ELR (cell line): ENCODE measurements at regions not wholly inside any gene's neighbourhood (a gene's known extent, or its start where the extent isn't known, plus 50 kb on each side); places are given as distances from the start of the nearest gene placed in this dataset.

ENCODE experiments used
- DNase-seq: peaks from one replicate; pipeline ENCODE4 v3.0.0-alpha.2; 2015; ENCODE audit warnings: low read depth

DNA sequence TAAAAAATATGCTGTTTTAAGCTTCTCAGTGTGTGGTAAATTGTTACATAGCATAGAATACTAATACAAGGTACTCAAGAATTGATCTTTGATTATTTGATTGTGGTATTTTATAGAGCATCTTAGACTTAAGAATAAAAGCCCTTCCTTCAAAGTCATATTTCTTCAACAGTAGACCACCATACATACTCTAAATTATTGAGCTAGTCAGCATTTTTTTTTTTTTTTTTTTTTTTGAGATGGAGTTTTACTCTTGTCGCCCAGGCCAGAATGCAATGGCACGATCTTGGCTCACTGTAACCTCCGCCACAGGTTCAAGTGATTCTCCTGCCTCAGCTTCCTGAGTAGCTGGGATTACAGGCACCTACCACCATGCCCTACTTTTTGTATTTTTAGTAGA is 436.7 kb upstream of the LUZP2 start:
- DNase-seq: no peak

DNA sequence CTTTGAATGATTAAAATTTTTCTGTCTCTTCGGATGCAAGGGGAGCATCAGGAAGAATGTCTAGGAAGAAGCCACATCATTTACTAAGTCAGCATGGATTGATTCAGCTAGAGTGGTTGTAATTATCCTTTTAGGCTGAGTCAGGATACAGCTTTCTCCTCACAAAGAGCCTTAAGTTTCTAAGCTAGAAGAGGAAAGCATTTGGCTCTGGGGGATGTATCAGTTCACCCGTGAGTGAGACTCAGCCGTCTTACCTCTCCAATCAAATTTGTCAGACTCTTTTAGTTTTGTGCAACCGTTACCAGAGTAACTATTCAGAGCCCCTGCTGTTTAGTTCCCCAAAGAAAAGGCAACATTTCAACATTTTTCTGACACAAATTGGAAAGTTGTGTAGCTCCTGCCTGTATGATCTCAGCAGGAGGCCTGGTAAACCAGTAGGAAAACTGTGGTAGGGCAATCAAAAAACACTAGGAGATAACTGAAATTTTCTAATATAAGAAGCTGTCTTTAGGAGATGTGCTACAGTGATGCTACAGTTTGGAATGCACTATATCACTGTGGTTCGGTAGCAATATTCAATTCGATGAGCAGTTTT is 432.4 kb upstream of the LUZP2 start:
- DNase-seq: no peak

DNA sequence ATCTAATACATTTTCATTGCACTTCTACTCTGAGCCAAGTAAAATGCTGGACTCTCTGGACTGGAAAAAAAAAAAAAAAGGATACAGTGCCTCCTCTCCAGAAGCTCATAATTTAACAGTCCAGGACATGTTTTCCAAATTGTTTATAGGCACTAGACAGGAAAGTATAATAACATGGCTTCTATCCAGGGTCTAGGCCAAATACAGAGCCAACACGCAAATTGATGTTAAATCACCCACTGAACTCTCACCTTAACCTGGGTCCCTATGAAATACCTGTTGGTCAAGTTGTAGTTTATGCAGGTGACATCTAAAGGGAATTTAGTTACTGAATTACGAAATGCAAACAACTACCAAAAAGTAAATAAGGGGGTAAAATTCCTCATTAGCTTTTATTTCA is 428.7 kb upstream of the LUZP2 start:
- DNase-seq: no peak

DNA sequence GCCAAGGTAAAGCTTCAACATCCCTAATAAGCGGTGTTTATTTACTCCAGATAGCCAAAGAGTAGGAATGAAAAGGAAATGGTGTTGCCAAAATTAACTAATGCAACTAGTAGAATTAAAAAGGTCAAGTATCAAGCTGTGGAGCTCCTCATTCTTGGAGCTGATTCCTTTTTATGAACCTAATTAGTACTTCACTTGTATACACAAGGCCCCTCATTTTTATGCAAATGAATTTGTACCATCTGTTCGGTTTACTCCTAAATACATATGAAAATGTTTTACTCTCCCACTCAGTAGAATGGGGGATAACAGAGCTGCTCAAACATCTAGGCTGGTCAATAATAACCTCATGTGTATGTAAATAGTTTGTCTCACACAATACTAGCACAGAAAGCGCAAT is 426.4 kb upstream of the LUZP2 start:
- DNase-seq: no peak

DNA sequence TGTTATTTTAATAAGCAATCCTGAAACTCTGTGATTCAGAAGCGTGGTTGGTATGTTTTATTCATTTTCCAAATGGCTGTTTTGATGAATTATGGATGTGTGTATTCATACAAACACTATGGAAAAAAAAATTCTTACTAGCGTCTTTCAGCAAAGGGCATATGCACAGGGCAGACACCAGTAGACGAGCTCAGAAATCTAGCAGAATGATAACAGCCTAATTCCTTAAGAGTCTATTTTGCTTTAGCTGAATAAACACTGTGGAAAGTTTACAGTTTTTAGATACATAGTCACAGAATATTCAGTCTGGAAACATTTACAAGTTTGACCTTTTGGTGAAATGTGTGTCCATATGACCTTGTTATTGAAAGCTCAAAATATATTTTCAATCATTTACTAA is 418.8 kb upstream of the LUZP2 start:
- no peak for DNase-seq

DNA sequence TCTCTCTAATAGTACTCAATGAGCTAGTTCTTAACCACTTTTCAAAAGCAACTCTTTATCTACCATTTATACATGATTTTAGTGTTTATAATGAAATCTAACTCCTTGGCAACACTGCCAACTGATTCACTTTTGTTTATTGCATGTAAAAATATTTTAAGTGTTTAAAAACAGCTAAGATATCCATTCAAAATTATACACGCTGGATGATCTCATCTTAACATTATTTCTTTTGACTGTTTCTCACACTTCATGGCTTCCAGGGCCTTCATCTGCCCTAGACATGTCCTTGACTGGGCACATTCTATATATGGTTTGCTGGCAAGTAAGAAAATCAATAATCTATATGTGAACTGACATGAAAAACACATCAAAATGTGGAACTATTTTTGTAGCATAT is 414.6 kb upstream of the LUZP2 start:
- no peak for DNase-seq

DNA sequence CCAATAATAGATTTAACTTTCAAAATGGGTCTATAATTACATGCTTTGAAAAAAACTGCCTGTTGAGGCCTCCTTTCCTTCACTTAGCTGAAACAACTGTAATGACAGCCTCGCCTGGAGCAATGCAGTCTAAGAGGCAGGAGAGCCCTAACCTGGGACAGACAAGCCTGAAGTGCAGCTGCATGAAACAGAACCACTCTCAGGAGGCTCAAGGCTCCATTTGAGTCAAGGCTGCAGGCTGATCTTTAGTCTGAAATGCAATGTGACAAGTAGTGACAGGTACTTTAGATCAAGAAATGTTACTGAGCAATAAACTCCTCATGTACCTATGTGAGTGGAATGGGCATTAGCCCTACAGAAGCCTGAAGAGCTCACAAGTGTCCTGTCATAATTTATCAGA is 414.0 kb upstream of the LUZP2 start:
- no peak for DNase-seq

DNA sequence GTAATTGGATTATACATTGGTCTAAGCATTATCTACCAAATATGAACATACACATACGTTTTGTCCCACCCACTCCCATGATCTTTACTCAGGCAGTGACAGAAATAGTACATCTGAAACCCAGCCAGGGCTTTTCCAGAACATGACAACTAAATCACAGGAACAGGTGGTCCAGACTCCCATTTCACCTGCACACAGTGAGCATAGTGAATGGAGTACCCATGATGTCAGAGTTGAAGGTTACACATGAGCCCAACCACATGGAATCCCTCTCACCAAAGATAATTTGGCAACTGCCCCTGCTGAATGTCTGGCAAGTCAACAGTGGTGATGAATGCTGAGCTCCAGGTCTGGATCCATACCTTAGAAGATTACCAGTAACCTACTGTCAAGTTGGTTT is 411.9 kb upstream of the LUZP2 start:
- no peak for DNase-seq

DNA sequence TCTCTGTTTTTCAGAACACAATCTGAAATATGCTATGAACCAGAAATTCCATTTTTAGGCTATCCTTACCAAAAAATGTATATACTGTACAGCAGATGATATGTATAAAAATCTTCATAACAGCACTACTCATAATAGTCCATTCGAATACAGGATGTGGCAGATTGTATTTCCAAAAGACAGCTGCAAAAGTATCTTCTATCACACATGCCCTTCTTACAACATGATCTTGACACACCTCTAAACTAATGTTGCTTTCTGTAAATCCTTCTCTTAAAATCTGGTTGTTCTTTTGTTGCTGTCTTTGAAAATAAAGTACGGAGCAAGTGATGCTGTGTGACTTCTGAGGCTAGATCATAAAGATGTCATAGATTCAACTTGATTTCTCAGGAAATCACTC is 409.9 kb upstream of the LUZP2 start:
- no peak for DNase-seq

DNA sequence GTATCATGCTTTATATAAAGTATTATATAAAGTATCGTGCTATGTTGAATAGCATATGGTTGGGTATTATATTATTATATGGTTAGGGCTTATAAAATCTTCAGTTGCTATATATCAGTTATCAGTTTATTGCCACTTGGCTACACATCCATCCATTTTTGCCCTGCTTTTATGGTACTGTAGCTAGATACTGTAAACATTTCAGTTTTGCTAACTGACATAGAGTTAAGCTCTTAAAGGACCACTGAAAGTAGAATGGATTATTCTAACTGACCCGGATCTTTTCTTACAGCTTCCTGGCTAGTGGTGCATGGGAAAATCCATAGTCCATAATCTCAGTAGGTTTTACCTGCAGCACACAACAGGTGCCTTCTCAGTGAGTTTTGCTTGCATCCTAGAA is 405.3 kb upstream of the LUZP2 start:
- no peak for DNase-seq

DNA sequence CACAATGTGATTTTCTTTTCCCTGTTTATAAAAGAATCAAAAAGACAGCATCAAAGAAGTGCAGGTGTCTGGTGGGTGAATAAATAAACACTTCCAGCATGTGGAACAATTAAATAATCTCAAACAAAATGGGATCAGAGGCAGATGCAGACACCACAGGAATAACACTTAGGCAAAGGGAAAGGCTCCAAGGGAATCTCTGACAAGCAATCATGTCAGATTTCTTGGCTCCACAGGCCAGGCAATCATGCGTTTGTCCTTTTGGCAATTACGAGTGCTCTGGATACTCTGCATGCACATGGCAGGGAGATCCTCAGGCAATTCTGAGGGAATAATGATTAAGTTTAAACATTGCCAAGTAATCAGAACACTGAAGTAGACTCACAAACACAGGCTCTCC is 403.5 kb upstream of the LUZP2 start:
- DNase-seq: no peak

DNA sequence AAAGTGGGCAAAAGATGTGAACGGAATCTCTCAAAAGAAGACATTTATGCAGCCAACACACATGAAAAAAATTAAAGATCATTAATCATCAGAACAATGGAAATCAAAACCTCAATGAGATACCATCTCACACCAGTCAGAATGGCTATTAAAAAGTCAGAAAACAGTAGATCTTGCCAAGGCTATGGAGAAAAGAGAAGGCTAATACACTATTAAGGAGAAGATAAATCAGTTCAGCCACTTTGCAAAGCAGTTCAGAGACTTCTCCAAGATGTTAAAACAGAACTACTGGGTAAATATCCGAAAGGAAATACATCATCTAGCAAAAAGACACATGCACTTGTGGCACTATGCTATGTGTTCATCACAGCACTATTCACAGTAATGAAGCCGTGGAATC is 388.2 kb upstream of the LUZP2 start:
- DNase-seq: no peak

DNA sequence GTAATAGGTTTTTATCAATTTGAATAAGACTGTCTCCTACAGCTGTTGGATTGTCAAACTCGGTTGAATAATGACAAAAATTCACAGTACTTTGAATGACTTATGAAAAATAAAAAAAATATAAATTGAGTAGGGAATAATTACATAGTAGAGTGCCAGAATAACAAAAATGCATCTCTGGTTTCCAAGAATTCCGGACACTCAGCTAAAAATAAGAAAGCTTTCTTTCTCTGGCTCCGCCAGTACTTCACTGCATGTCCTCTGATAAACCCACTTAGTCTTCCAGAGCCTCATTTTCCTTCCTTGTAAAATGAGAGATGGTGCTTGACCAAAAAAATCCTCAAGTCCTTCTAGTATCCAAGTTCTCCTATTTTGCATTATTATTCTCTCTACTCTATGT is 374.6 kb upstream of the LUZP2 start:
- no peak for DNase-seq

DNA sequence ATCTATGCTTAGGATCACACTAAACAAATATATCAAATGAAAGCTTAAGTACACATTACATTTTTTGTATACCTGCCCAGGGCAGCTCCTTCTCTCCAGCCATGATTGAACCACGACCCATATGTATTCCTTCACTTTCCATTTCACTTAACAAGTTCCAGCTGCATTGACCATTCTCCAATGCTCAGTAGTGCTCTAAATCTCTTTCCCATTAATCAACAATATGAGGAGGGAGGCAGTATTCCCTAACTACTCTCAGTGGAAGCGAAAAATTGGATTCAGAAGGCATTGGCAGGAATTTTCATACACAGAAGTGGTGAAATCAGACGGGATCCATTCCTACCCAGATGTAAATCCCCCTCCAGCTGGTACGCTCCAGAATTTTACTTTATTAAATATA is 372.0 kb upstream of the LUZP2 start:
- no peak for DNase-seq

DNA sequence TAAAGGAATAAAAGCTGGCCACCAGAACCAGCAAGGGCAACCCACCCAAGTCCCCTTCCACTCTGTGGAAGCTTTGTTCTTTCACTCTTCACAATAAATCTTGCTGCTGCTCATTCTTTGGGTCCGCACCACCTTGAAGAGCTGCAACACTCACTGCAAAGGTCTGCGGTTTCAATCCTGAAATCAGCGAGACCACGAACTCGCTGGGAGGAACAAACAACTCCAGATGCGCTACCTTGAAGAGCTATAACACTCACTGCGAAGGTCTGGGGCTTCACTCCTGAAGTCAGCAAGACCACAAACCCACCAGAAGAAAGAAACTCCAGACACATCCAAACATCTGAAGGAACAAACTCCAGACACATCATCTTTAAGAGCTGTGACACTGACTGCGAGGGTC is 365.2 kb upstream of the LUZP2 start:
- no peak for DNase-seq

DNA sequence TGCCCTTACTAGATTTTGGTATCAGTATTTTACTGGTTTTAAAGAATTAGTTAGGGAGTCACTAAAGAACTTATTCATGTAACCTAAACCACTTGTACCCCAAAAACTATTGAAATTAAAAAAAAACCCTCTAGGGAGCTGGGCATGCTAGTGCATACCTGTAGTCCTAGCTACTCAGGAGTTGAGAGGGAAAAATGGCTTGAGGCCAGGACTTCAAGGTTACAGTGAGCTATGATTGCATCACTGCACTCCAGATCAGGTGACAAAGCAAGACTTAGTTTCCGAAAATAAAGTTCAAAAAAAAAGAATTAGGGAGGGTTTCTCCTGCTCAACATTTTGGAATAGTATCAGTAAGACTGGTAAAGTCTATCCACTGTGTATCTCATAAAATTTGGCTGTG is 364.4 kb upstream of the LUZP2 start:
- DNase-seq: no peak

DNA sequence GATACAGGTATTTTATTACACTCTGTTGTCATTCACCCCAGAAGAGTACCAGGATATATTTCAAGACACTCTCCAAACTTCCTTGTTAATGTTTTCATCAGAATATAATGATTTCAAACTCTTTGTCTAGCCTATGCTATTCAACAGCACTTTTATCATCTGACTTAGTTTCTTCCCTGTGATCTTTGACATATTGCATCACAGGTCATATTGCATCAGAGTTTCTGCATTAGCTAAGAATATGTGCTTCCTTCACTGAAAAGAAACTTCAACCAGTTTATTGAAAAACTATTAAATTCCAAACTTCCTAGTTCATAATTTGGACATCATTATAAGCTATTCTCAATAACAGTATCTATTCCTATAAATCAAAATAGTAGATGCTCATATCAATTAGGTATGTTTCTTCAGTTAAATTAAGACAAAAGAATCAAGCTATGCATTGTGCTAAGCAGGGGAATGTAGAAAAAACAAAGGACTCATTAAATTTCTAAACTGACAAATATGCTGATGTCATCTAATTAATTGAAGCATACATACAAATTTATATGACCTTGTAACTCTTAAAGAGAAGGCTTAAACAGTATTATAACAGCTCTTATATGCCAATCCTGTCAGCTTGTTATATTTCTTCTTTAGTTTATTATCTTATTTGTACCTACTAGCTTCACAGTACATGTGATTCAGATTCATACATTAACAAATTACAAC is 361.8 kb upstream of the LUZP2 start:
- DNase-seq: no peak

DNA sequence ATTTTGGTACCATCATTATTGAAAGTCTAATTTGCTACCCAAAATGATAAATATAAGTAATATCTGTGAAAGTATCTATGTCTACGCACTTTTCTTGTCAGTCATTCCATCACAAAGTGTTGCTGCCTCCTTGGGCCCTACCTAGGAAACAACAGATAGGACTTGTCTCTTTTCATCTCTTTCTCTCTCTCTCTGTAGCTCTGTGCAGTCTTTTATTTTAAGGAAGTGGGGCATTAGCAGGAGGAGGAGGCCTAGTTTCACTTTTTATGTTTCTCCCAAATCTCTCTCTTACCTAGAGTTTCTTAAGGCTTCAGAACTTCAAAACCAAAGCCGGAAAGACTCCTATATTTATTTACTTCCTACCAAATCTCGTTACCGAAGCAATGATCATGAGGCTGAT is 354.8 kb upstream of the LUZP2 start:
- no peak for DNase-seq

DNA sequence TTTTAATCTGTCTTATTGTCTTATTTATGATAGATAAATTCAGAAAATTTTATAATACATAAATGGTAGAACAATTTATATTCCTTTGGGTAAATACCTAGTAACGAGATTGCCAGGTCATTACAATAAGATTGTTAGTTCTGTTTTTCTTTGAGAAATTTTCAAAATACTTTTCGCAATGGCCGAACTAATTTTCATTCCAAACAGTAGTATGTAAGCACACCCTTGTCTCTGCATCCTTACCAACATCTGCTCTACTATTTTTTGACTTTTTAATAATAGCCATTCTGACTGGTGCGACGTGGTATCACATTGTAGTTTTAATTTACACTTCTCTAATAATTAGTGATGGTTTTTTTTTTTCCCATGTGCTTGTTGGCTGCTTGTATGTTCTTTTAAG is 351.4 kb upstream of the LUZP2 start:
- DNase-seq: no peak

DNA sequence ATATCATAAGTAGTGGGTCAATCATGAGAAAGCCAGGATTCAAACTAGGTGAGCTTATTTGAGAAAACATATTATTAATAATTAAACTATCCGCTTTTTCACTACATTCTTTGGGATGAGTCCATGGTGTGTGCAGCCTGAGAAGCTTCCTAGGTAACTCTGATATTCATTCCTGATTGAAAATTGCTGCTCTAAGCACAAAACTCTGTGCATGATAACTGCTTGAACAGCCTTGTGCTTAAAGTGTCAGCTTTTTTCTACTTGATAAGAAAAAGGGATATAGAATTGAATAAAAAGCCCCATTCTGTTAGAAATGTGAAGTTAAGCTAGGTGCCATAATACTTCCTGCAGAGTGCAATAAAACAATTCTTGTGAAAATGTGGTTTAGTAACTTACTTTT is 343.5 kb upstream of the LUZP2 start:
- DNase-seq: no peak

DNA sequence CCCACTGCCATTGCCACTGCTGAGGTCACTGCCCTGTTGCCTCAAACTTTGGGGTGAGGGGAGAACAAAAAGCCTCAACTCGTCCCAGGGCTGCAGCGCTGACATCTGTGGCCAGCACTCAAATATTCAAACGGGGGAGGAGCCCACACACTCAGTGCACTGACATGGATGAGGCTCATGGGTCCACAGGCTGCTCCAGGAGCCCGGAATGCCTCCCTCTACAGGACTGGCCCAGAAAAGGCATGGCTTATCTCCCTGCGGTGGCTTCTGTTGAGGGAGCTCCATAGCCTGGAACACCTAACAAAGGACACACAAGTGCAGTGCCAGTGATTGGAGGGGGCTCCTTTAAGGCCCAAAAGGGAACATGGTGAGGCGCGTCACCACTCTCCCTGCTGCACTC is 341.1 kb upstream of the LUZP2 start:
- DNase-seq: peak; percentile 5

DNA sequence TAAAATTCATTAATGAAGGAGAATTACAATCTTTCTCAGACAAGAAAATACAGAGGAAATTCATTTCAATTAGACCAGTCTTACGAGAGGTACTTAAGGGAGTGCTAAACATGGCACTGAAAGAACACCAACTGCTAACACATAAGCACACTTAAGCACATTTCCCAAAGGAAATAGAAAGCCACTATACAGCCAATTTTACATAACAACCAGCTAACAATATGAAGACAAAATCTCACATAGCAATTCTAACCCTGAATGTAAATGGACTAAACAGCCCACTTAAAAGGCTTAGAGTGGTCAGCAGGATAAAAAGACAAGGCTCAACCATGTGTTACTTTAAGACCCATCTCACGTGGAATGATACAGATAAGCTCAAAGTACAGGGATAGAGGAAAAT is 339.5 kb upstream of the LUZP2 start:
- no peak for DNase-seq

DNA sequence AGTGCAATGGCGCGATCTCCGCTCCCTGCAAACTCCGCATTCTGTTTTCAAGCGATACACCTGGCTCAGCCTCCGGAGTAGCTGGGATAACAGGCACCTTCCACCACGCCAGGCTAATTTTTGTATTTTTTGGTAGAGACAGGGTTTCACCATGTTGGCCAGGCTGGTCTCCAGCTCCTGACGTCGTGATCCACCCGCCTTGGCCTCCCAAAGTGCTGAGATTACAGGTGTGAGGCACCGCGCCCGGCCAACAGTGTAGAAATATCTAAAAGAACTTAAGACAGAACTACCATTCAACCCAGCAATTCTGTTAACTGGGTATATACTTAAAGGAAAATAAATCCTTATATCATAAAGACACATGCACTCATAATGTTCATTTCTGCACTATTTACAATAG is 335.3 kb upstream of the LUZP2 start:
- DNase-seq: no peak

DNA sequence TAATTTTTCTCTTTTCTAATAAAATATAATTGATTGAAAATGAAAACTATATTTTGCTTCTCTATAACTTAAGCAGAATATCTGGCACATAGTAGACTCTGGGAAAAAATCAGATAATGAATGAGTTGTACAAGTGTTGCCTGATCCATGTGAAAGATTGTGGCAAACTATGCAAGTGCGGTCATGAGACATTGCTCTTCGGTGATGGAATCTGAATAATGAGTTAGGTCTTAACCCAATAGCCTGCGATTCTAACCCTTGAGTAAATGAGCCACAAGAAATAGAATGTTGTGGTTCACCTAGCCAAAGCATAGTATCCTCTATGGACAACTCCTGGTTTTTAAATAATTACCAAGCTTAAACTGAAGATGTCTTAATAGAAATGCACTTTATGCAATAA is 333.7 kb upstream of the LUZP2 start:
- DNase-seq: no peak

DNA sequence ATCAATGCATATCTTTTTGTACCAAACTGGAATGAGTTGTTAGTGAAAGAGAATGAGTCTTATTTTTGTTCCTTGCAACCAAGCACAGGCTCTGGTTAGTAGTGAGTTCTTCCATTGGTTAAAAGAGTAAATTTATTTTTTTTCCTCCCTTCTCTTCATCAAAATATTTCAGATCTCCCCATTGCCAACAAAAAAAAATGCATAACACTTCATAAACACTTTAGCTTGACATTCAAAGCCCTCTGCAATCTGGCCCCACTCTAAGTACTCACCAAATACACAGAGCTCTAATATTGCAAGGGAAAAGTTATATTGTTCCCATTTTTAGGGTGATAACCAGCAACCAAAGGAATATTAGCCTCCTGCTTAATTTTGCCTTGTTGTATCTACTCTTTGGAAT is 333.0 kb upstream of the LUZP2 start:
- no peak for DNase-seq
